GM19468 (cell line): ENCODE measurements at regions not wholly inside any gene's neighbourhood (a gene's known extent, or its start where the extent isn't known, plus 50 kb on each side); places are given as distances from the start of the nearest gene placed in this dataset.

Experiments
- ATAC-seq: cut with Tn5 transposase; IDR thresholded peaks from one replicate; pipeline ENCODE4 v1.9.1; 2021; ENCODE audit warnings: mild to moderate bottlenecking, moderate library complexity, moderate number of reproducible peaks; ENCODE audit not compliant: unreplicated experiment; ENCODE audit errors: extremely low read depth

- no peak for ATAC-seq
These were observed 238.1 kb upstream of the ARID1B start for GRCh38 chr6:156538875-156539660.

- ATAC-seq = no peak
These were observed 242.6 kb upstream of the ARID1B start for GRCh38 chr6:156534594-156534993.

DNA sequence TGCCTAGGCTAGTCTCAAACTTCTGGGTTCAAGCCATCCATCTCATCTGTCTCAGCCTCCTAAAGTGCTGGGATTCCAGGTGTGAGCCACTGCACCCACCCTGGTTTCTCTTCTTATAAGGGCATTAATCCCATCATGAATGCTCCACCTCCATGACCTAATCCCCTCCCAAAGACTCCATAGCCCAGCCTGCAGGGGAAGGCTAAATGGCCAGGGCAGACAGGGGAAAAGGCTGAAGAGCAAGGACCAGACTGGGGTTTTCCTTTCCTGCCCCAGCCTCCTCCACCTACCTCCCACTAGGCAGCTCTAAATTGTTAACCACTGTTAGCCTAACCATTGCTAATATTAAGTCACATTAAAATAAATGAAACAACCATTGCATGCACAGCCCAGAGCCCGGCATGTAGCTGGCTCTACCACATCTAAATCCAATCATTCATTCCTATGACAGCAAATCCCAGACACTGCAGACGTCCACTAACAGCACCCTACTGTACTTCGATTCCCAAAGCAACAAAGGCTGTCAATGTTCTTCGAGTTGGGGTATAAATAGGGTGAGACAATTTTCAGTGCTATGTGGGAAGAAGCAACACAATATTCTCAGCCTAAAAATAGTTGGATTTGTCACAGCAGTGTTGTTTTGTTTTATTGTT is 243.2 kb upstream of the ARID1B start:
- no peak for ATAC-seq

DNA sequence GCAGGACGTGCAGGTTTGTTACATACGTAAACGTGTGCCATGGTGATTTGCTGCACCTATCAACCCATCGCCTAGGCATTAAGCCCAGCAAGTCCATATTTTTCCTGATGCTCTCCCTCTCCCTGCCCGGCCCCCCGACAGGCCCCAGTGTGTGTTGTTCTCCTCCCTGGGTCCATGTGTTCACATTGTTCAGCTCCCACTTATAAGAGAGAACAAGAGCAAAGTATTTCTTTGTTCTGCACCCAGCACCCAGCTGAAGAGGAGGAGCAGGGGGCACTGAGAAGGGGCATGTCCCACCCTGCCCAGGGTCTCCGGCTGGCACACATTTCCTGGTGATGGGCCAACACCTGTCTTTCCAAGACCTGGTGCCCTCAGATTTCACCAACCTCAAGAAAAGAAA is 251.1 kb upstream of the ARID1B start:
- no peak for ATAC-seq

GRCh38 chr6:156525541-156525940 is 251.6 kb upstream of the ARID1B start:
- ATAC-seq = no peak

DNA sequence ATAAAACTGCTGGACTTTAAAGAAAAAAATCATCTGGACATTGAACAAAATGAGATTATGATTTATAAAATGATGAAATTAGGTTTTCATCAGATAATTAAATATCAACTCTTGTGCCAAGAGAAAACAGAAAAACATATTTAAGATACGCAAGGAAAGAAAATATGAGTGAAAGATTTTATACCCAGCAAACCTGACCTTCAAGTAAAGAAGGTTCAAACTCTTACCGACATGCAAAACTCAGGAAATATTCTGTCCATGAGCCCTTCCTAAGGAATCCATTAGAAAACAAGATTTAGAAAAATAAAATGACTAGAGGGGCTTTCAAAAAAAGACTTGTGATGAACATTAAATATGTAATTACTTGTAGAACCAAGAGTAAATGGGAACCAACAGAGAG is 257.2 kb upstream of the ARID1B start:
- ATAC-seq = no peak

GRCh38 chr6:156517088-156517487 is 260.1 kb upstream of the ARID1B start:
- no peak for ATAC-seq

- no peak for ATAC-seq
These were observed 261.9 kb upstream of the ARID1B start for GRCh38 chr6:156515242-156515641.

- ATAC-seq = no peak
These were observed 263.7 kb upstream of the ARID1B start for GRCh38 chr6:156513504-156513903.

- no peak for ATAC-seq
These were observed 265.6 kb upstream of the ARID1B start for GRCh38 chr6:156511570-156511969.

DNA sequence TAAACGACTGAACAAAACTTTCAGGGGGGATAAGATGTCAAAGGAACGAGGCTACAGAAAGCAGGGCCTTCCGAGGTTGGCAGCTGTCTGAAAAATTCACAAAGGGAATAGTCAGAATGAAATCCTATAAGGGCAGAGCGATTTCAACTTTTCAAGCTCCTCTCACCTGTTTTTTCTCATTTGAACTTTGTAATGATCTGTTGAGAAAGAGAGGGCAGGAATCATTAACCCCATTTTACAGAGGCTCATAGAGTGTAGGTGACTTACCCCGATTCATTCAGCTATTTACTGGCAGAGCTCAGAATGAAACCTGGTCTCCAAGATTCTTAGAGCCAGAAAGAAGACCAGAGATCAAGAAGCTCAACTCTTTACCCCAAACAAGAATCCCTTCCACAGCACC is 266.1 kb upstream of the ARID1B start:
- ATAC-seq = no peak

- ATAC-seq = no peak
These were observed 266.9 kb upstream of the ARID1B start for GRCh38 chr6:156510242-156510641.

GRCh38 chr6:156509496-156509895 is 267.7 kb upstream of the ARID1B start:
- ATAC-seq = no peak

- ATAC-seq = no peak
These were observed 268.3 kb upstream of the ARID1B start for GRCh38 chr6:156508923-156509322.

- ATAC-seq = no peak
These were observed 269.1 kb upstream of the ARID1B start for GRCh38 chr6:156508126-156508525.

GRCh38 chr6:156507656-156508055 is 269.5 kb upstream of the ARID1B start:
- no peak for ATAC-seq

GRCh38 chr6:156507106-156507505 is 270.1 kb upstream of the ARID1B start:
- ATAC-seq = no peak

DNA sequence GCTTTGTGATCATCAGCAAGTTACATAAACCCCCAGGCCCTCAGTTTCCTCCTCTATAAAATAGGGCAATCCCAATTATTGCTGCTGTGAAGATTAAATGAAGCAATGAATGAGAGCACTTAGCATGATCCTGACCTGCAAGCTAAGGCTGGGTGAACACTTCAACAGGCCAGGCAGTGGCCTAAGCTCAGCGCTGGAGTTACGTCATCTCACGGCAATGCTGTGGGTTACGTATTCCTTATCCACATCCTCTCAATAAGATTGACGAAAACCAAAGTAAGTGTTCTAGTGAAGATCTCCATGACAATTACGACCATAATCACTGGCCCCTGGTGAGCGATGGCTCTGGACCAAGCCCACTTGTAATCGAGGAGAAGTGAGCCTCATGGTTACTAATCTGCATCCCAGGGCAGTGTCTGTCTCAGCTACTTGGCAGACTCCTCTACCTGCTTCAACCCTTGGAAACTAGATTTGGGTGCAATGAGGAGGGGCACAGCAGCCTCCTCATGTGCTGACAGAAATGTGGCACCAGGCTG is 274.1 kb upstream of the ARID1B start:
- ATAC-seq = no peak

- ATAC-seq = no peak
These were observed 279.6 kb upstream of the ARID1B start for GRCh38 chr6:156497618-156498017.

DNA sequence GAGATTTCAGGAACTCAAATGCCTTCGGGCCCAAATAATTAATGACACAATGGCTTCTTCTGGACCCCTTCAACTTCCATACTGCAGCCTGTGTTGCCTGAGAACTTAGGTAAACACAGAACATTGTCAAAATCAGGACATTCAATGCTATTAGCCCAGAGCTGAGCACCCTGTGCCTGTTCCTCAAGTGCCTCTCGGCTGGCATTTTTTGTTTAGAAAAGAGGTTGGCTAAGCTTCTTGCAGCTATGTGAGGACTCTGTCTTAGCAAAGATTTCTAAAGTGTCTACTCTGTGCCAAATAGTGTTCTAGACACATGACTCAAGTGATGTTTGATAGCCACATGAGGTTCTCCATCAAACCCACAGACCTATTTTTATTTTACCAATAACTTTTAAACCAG is 289.3 kb upstream of the ARID1B start:
- ATAC-seq = no peak

DNA sequence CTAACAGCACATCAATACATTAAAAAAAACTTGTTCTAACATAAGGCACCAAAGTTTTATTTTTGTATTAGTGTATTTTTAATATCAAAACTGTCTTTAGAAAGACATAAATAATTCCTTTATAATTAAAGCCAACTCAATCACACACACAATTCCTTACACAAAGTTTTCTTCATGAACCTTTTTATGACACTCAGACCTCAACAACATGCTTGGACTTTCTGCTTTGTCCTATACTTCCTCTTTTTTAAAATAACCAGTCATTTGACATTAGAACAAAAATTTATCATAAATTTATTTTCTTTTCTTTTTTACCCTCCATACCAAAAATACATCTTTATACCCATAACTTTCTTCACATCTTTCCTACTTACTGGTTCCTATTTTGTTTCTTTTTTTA is 292.0 kb upstream of the ARID1B start:
- ATAC-seq = no peak
